Esophagus mucosa (tissue), 1 donor: ENCODE measurements at regions not wholly inside any gene's neighbourhood (a gene's known extent, or its start where the extent isn't known, plus 50 kb on each side); places are given as distances from the start of the nearest gene placed in this dataset.
"Not testable (repeated sequence)": the region's sequence is repeated elsewhere in the genome, so short reads cannot be mapped to it uniquely, and the experiment has no call there.

Source experiments
- ATAC-seq: fragments of 200-7000 bp; cut with Tn5 transposase; one replicate; pipeline ENCODE4 v1.9.1; 2020
- donor health status: DM: yes; HTN: yes; CAD: no.

DNA sequence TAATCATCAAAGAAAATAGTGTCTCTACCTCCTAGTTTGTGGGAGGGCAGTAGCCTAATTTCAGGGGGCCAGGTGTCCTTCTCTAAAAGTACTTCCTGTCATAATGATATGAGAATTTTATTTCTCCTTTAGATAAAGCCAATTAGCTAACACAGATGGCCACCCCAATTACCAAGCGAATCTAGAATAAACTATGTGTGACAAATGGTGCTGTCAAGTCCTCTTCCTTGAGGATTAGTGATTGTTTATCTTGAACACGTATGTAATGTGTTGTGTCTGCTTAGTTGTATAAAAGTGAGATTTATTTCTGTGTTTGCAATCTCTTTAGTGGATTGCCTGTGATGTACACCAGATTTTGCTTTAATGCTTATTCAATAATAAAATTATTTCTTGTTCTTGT, 1120.0 kb downstream of the SORCS1 start:
- no peak for ATAC-seq

DNA sequence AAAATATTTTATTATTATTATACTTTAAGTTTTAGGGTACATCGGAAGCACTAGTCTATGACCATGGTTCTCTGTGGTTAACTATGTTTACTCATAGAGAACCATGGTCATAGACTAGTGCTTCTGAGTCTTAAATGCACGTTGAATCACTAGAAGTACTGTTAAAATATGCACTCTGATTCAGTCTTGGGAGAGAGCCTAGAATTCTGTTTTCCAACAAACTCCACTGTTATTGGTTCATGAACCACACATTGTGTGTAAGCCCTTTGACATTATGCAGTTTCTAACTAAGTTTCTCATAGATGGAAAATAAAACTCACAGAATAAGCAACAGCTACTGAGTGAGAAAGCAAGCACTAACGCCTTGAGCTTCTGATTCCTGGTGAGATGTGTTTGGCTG, 1120.6 kb downstream of the SORCS1 start:
- no peak for ATAC-seq

DNA sequence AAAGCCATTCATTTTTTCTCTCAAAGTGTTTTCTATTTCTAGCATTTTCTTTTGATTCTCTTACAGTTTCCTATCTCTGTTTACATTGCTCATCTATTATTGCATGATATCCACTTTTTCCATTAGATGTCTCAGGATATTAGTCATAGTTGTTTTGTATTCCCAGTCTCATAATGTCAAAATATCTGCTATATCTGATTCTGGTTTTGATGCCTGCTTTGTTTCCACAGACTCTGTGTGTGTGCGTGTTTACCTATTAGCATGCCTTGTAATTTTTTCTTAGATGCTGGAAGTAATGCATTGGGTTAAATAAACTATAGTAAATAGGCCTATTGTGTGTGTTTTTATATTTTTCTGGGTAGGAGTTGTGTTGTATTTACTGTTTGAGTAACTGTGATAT, 1126.3 kb downstream of the SORCS1 start:
- ATAC-seq, result no peak

DNA sequence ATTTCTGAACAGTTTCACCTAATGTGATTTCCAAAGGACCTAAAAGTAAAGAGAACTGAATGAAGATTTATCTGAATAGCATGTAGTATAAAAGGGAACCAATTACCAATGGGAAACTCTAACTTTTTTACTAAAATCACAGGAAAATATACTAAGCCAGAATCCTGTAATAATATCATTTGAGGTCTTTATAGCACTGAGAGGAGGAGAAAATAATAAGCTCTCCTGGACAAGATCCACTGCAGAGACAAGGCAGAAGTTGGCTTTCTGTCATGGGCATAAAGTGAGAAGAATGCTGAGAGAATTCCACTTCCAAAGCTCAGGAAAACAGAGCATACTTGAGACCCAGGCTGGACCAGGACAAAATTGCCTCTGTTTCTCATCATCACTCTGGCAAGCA, 1131.4 kb downstream of the SORCS1 start:
- ATAC-seq, result no peak

DNA sequence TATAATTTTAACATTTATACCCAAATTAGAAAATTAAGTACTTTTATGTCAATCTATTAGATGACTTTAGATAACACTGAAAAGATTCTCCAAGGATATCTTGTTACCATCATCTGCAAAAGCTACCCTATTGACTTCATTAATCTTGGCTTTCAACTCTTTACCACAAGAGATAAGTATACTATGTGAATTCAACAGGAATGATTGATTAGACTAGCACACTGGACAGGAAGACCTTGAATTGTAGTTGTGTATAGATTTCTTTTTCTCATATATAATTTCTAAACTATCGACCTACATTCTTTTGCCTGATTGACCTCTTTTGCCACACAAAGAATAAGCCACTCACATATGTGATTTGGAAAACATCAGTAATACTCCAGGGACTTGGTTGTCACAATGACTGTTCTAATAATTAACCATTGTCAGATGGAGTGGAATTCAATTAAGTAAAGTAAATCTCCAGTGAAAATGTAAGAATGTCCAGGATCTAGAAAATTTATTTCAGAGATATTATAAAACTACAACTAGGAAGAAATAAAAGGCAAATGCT, 1132.0 kb downstream of the SORCS1 start:
- ATAC-seq, result no peak

DNA sequence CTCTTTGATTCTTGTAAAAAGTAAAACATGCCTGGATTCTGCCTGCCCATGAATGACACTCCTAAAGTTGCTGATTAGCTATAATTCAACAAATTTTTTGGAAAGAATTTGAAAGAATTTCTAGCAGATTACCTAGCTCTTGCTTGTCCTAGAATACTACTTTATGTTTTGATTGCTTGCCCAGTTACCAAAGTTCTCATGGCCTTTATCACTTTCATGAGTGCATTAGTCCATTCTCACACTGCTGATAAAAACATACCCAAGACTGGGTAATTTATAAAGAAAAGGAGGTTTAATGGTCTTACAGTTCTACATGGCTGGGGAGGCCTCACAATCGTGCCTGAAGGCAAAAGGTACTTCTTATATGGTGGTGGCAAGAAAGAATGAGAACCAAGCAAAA, 1137.3 kb downstream of the SORCS1 start:
- ATAC-seq, result no peak

DNA sequence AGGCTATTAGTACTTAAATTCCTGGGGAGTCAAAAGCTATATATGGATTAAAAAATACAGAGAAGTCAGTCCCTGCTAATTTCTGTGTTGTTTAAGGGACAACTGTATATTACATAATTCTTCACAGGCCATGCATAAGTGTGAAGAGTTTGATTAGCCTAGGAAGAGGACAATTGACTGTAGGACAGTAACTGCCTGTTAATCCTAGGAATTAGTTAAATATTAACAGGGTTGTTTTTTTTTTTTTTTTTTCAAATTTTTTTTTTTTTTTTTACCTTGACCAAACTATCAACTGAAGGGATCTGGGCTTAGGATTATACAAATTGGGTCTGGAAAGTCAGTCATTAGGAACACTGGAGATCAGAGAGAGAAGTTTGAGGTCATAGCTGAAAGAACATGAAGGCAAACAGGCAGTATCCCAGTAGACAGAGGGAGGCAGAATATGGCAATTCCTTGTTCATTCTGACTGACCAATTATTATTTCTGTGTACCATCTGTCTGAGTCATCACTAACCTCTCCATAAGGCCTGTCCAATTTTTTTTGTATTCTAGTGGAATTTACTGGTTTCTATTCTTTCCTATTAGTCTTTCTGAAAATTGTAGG, 1139.2 kb downstream of the SORCS1 start:
- ATAC-seq, result no peak

DNA sequence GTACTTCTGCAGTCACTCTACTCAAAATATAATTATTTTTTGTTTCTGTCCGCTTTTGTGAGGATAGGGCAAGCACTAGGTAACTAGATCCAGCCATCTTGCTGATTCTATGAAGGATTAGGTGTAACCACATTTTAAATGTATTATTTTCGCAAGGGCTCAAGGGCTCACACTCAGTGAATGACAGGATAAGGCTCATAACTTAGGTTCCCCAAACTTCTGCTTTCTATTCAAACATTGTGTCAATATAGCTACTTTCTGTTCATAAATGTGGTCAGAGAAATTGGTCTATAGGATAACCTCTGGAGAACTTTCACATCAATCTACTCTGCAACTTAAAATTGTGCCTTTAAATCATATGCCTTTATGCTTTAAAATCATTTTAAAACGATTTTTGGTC, 1141.2 kb downstream of the SORCS1 start:
- no peak for ATAC-seq

DNA sequence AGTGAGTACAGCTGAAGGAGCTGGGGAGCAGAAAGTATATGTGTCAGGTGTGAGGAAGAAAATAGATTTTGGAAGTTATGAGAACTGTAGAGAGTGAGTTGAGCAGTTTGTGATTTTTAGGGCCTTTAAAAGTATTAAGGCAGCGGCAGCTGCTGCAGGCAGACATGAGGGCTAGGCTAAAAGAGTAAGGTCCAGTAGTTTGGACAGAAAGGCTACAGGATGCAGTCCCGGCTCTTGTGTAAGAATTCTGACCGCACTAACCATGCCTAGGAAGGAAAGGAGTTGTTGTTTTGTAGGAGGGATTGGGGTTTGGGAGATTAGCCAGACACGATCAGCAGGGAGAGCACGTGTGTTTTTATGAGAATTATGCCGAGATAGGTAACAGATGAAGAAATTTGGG, 1144.9 kb downstream of the SORCS1 start:
- ATAC-seq, result not testable (repeated sequence)

DNA sequence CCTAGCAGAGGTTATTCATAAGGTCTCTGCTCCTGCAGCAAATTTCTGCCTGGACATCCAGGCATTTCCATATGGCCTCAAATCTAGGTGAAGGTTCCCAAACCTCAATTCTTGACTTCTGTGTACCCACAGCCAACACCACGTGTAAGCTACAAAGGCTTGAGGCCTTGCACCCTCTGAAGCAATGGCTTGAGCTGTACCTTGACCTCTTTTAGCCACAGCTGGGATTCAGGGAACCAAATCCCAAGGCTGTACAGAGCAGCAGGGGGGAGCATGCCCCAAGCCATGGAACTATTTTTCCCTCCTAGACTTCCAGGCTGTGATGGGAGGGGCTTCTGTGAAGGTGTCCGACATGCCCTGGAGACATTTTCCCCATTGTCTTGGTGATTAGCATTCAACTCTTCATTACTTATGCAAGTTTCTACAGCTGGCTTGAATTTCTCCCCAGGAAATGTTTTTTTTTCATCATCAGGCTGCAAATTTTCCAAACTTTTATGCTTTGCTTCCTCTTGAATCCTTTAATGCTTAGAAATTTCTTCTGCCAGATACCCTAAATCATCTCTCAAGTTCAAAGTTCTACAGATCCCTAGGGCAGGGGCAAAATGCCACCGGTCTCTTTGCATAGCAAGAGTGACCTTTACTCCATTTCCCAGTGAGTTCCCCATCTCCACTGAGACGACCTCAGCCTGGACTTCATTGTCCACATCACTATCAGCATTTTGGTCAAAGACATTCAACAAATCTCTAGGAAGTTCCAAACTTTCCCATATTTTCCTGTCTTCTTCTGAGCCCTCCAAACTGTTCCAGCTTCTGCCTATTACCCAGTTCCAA, 1148.9 kb downstream of the SORCS1 start:
- not testable (repeated sequence) for ATAC-seq

DNA sequence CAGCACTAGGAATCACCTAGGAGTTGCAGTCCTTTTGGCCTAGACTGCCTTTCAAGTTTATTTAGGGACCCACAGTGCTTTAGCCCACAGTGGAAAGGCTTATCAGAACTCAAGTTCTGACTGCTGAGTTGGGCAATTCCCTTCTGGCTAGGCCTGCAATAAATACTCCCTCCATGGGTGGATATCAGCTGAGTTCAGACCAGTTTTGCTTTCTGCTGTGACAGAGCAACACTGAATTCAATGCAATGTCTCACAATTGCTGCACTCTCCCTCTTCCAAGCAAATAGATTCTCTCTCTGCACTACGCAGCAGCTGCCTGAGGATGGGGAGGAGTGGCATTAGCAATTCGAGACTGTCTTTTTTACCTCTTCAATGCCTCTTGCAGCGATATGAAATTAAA, 1153.3 kb downstream of the SORCS1 start:
- no peak for ATAC-seq

DNA sequence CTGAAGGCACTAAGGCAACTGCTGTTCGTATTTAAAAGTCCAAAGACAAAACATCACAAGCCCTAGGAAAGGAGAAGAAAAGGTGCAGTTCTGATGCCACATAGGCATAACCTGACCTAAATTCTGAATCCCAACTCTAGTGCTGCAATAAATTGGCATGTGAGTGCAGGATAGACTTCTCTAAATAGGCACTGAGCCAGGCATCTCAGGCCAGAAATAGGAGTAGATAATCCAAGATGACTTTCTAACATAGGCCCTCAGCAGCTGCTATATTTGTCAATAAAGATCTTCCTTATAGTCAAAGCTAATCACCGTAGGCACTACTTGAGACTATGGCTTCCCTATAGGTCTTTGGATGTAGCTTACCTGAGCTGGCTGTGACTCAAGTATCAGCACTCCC, 1163.8 kb downstream of the SORCS1 start:
- no peak for ATAC-seq

DNA sequence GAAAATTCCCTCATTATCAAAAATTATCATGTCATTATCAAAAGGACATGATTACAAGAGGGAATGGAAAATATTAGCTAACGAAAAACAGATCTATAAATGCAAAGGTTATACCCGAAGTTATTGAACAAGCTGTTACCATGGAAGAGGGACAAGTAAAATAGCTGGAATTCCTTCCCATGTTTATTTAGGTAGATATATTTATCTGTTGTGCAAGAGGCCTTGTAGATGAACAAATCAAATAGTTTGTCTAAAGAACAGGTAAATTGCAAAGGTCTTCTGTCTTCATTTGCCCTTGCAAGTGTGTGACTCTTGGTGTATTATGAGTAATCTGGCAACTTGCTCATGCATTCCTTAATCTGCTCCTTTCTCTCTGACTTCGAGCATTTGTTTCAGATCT, 1170.9 kb downstream of the SORCS1 start:
- no peak for ATAC-seq

DNA sequence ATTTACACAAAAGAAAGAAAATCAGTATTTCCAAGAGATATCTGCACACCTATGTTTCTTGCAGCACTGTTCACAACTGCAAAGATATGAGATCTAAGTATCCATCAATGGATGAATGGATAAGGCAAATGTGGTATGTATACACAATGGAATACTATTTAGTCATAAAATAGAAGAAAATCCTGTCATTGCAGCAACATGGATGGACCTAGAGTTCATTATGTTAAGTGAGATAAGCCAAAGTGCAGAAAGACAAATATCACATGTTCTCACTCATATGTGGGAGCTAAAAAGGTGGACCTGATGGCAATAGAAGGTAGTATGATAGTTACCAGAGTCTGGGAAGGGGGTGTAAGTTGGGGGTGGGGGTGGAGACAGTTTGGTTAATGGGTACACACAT, 1171.6 kb downstream of the SORCS1 start:
- ATAC-seq, result no peak

DNA sequence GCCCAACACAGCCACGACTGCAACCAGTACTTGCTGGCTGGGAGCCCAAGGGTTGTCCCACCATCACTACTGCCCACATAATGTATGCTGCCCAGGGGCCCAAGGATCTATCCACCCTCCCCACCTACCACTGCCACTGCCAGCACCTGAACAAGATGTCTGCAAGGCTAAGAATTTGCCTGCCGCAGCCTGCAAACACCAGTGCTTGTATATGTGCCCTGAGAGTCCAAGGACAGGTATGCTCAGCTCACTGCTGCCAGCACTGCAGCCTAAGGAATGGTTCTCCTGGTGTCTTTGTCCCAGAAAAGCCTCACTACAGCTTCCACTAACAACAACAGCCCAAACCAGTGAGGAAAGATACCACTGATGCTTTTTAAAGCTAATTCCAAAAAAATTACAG, 1174.0 kb downstream of the SORCS1 start:
- ATAC-seq, result no peak

DNA sequence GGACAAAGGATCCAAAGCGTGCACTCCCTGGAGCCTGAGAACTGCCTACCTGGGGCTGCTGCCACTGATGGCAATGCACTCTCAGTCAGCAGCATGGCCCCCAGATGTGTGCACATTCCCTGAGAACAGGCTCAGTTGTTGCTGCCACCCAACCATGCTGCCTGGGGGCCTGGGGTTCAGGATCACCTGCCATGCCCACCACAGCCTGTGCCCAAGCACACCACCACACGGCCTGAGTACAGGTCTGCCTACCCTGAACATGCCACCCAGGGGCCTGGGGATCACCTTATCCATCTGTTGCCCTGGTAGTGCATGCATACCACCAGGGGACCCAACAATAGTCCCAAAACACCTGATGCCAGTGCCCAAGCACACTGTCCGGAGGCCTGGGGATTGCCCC, 1174.5 kb downstream of the SORCS1 start:
- no peak for ATAC-seq

DNA sequence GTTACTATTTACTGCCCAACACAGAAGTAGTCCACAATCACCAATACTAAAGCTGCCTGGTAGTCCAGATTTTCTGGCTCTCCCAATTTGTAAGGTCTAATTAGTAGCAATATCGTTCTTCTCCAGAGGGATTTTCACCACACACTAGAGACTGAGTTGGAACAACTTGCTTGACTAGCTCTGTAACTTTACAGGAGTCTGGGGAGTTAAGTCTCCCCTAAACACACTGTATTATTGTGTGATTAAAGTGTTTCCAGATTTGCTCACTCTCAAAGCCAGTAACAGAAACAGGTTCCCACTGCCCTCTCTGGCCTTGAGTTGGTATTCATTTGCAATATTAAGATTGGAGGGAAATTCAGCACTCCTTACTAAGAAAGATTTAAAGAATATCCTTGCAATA, 1175.7 kb downstream of the SORCS1 start:
- ATAC-seq, result no peak

DNA sequence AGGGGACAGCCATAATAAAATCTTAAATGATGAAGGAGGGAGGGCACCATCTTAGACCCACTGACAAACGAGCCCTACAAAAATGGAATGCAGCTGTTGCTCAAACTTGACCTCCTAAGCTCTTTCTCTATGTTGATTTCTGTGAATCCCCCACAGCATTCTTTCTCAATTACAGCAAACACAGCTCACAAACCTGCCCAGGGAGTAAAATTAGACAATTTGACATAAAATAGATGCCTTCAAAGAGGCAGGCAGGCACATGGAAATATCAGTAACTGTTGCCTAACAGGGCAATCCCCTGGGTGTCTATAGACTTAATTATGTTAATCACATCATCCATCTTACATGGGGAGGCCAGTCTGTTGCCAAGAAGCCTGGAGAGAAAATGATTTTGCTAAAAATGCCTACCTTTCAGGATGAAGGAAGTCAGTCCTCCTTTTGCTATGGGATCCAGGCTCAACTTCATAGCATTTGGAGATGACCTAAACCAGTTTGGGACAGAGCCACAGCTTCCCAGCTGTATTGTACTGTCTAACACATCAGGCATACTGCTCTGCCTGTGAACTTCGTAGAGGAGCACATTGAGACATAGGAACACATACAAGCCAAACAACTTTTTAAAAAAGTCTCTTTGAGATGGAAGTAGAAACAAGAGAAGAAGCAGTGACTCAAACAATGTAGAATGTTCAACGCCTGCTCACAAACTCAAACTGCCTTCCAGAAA, 1177.4 kb downstream of the SORCS1 start:
- no peak for ATAC-seq

DNA sequence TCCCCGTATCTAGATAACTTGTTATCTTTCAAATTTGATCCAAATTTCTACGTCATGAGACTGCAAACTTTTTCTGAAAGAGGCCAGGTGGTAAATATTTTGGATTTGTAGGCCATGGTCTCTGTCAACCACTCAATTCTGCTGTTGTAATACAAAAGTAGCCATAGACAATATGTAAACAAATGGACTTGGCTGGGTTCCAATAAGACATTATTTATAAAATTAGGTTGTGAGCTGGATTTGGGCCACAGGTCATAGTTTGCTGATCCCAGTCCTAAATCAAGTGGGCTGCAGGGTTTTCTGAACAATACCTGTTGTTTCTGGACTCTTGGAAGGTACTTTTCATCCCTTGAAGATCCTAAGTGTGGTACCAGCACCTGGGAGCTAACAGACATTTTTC, 1178.0 kb downstream of the SORCS1 start:
- ATAC-seq, result no peak

DNA sequence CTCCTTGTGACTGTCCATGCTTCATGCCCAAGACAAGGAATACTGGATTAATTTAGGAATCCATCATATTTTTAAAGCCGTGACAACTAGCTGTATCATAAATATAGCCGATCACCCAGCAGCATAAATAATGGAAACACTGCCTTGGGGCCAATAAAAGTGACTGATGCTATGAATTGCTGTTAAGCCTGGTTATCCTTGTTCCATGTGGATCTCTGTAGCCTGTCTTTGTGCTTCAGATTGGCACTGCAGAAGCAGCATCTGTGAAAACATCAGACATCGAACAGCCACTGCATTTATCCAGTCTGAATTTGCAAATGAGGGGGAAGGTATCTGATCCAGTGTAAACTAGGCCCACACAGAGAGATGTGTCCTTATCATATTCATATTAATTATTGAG, 1181.8 kb downstream of the SORCS1 start:
- no peak for ATAC-seq

DNA sequence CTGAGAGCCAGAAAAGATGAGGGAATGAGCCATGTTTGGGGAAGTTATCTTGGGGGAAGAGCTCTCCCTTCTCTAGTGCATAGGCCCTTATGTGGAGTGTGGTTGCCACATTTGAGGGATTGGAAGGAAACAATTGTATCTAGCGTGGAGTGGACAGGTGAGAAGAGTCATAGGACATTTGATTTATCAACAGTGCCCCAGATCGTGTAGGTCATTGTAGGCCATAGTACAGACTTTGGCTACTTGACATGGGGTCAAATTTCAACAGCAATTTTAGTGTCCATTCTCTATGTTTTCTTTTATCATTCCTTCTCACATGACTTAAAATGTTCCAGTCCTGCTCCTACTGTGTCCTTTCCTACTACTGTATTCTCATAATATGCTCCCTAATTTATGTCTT, 1182.8 kb downstream of the SORCS1 start:
- ATAC-seq, result no peak

DNA sequence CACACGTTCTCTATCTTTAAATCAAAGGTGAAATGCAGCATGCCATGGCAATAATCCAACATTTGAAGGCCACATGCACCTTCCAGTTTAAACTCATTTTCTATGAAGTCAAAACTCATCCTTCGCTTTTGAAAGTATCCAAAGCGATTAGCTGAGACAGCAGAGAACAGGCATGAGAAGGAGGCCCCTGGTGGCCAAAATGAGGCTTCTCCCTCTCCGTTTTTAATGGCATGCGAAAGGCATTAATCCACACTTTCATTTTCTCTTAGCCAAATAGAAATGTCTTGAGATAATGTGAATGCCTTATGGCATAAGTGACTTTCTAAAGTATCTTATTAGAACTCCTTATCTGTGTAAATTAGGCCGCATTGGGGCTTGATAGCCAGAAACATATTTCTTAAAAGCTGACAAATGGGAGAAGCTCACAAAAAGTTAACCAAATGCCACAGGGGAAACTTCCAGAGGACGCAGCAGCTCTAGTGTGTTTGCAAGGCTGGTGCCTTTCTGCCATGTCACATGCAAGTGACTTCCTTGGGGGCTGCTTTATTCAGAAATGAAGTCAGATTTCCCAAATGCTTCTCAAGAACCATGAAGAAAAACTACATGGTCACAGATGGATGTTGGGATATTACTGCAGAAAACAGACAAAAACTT, 1189.6 kb downstream of the SORCS1 start:
- ATAC-seq, result no peak

DNA sequence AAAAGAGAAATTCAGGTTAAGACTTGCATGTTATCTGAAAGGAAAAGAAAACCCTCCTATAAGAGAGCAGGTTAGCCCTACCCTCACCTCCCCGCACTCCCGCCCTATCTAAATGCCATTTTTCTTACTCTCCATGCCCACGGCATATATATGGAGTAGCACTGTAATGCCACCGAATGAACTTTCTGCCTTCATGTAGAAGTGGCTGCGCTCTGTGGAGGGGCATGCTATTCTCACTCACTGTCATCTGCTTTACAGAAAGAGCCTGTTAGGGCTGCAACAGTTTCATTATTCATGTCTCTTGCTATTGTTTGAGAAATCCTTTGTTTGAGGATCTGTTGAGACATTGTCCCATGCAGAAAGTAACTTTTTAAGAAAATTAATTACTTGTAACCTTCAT, 1190.6 kb downstream of the SORCS1 start:
- ATAC-seq, result no peak
